ENCODE measurements at regions not wholly inside any gene's neighbourhood (a gene's known extent, or its start where the extent isn't known, plus 50 kb on each side); places are given as distances from the start of the nearest gene placed in this dataset.
"Not testable (repeated sequence)": the region's sequence is repeated elsewhere in the genome, so short reads cannot be mapped to it uniquely, and the experiment has no call there.

GRCh38 chr3:36065321-36065720, 315.0 kb upstream of the STAC start:
- Histone ChIP-seq H3K27me3 (ENCODE audit: insufficient read depth, low read length, poor library complexity, severe bottlenecking) (no peaks in the 10 kb centered on the region), H3K9me3 (ENCODE audit: insufficient read depth, low read depth, low read length) (no peaks in the 10 kb centered on the region), H3K9me2 (replicated peaks; ENCODE audit: low read depth, low read length) (no peaks in the 10 kb centered on the region), H3K4me1 (ENCODE audit: insufficient read depth, low read length, poor library complexity, severe bottlenecking) (peaks cover 8% of the 10 kb centered on the region), H2AFZ (ENCODE audit: low read length) (no peak overlapping the region), H4K20me1 (ENCODE audit: insufficient read depth, low read length, poor library complexity, severe bottlenecking) (no peaks in the 10 kb centered on the region), H3K4me2 (ENCODE audit: low read depth, low read length, poor library complexity, severe bottlenecking) (no peak overlapping the region), H3K79me2 (ENCODE audit: insufficient read depth, low read length) (no peaks in the 10 kb centered on the region), H3K9ac (ENCODE audit: low read depth, low read length, poor library complexity, severe bottlenecking) (no peak overlapping the region), H3F3A (ENCODE audit: low read depth) (no peaks in the 10 kb centered on the region), H3K36me3 (ENCODE audit: insufficient read depth, low read length) (no peaks in the 10 kb centered on the region), H3K4me3 (ENCODE audit: low read length, poor library complexity, severe bottlenecking) (no peak overlapping the region)
- TF ChIP-seq EZH2phosphoT487 (IDR thresholded peaks at IDR 0.05; ENCODE audit: borderline replicate concordance), result no peak

DNA sequence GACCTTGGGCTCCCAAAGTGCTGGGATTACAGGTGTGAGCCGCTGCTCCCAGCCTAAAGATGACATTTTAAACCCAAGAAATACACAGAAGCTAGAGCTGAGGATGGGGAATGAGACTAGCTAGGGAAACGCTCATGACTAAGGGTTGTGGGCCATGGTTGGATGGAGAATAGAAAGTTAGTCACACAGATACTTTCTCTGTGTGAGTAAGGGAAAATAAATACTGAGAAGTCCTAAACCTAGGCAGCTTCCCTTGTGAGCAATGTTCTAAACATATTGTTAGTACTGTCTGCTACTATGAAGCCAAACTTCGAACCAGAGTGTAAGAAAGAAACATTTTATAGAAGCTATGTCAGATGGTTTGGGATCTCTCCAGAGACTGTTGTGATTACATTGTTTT, 304.8 kb upstream of the STAC start:
- TF ChIP-seq, protein P1, sequence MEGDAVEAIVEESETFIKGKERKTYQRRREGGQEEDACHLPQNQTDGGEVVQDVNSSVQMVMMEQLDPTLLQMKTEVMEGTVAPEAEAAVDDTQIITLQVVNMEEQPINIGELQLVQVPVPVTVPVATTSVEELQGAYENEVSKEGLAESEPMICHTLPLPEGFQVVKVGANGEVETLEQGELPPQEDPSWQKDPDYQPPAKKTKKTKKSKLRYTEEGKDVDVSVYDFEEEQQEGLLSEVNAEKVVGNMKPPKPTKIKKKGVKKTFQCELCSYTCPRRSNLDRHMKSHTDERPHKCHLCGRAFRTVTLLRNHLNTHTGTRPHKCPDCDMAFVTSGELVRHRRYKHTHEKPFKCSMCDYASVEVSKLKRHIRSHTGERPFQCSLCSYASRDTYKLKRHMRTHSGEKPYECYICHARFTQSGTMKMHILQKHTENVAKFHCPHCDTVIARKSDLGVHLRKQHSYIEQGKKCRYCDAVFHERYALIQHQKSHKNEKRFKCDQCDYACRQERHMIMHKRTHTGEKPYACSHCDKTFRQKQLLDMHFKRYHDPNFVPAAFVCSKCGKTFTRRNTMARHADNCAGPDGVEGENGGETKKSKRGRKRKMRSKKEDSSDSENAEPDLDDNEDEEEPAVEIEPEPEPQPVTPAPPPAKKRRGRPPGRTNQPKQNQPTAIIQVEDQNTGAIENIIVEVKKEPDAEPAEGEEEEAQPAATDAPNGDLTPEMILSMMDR (conservative IDR thresholded peaks at IDR 0.05; ENCODE audit: low read length), result no peak
- no peak for TF ChIP-seq EZH2phosphoT487 (IDR thresholded peaks at IDR 0.05; ENCODE audit: borderline replicate concordance)
- Histone ChIP-seq H3K9ac (ENCODE audit: low read depth, low read length, poor library complexity, severe bottlenecking) (no peak overlapping the region), H3F3A (ENCODE audit: low read depth) (no peaks in the 10 kb centered on the region), H3K4me1 (ENCODE audit: insufficient read depth, low read length, poor library complexity, severe bottlenecking) (peaks cover 7% of the 10 kb centered on the region), H3K79me2 (ENCODE audit: insufficient read depth, low read length) (no peaks in the 10 kb centered on the region), H3K36me3 (ENCODE audit: insufficient read depth, low read length) (no peaks in the 10 kb centered on the region), H3K4me3 (ENCODE audit: low read length, poor library complexity, severe bottlenecking) (no peak overlapping the region), H3K27me3 (ENCODE audit: insufficient read depth, low read length, poor library complexity, severe bottlenecking) (no peaks in the 10 kb centered on the region), H3K4me2 (ENCODE audit: low read depth, low read length, poor library complexity, severe bottlenecking) (no peak overlapping the region), H2AFZ (ENCODE audit: low read length) (no peak overlapping the region), H3K9me2 (replicated peaks; ENCODE audit: low read depth, low read length) (no peaks in the 10 kb centered on the region), H3K9me3 (ENCODE audit: insufficient read depth, low read depth, low read length) (no peaks in the 10 kb centered on the region), H4K20me1 (ENCODE audit: insufficient read depth, low read length, poor library complexity, severe bottlenecking) (no peaks in the 10 kb centered on the region)

GRCh38 chr3:36077320-36077719, 303.0 kb upstream of the STAC start:
- TF ChIP-seq EZH2phosphoT487 (IDR thresholded peaks at IDR 0.05; ENCODE audit: borderline replicate concordance), result no peak
- TF ChIP-seq, protein P1 (conservative IDR thresholded peaks at IDR 0.05; ENCODE audit: low read length), result no peak
- Histone ChIP-seq H3F3A (ENCODE audit: low read depth) (no peaks in the 10 kb centered on the region), H2AFZ (ENCODE audit: low read length) (no peak overlapping the region), H3K9ac (ENCODE audit: low read depth, low read length, poor library complexity, severe bottlenecking) (no peak overlapping the region), H3K4me1 (ENCODE audit: insufficient read depth, low read length, poor library complexity, severe bottlenecking) (peaks cover 8% of the 10 kb centered on the region), H3K27me3 (ENCODE audit: insufficient read depth, low read length, poor library complexity, severe bottlenecking) (no peaks in the 10 kb centered on the region), H4K20me1 (ENCODE audit: insufficient read depth, low read length, poor library complexity, severe bottlenecking) (no peaks in the 10 kb centered on the region), H3K79me2 (ENCODE audit: insufficient read depth, low read length) (no peaks in the 10 kb centered on the region), H3K4me2 (ENCODE audit: low read depth, low read length, poor library complexity, severe bottlenecking) (no peak overlapping the region), H3K9me2 (replicated peaks; ENCODE audit: low read depth, low read length) (no peaks in the 10 kb centered on the region), H3K4me3 (ENCODE audit: low read length, poor library complexity, severe bottlenecking) (no peak overlapping the region), H3K9me3 (ENCODE audit: insufficient read depth, low read depth, low read length) (no peaks in the 10 kb centered on the region), H3K36me3 (ENCODE audit: insufficient read depth, low read length) (no peaks in the 10 kb centered on the region)

- not testable (repeated sequence) for H3K36me3 ChIP-seq (ENCODE audit: insufficient read depth, low read length); H2AFZ ChIP-seq (ENCODE audit: low read length); H3K9ac ChIP-seq (ENCODE audit: low read depth, low read length, poor library complexity, severe bottlenecking); H3K27me3 ChIP-seq (ENCODE audit: insufficient read depth, low read length, poor library complexity, severe bottlenecking); H4K20me1 ChIP-seq (ENCODE audit: insufficient read depth, low read length, poor library complexity, severe bottlenecking); H3K4me1 ChIP-seq (ENCODE audit: insufficient read depth, low read length, poor library complexity, severe bottlenecking); H3F3A ChIP-seq (ENCODE audit: low read depth); H3K4me2 ChIP-seq (ENCODE audit: low read depth, low read length, poor library complexity, severe bottlenecking); H3K79me2 ChIP-seq (ENCODE audit: insufficient read depth, low read length); H3K4me3 ChIP-seq (ENCODE audit: low read length, poor library complexity, severe bottlenecking); H3K9me2 ChIP-seq (replicated peaks; ENCODE audit: low read depth, low read length); H3K9me3 ChIP-seq (ENCODE audit: insufficient read depth, low read depth, low read length)
Observed at GRCh38 chr3:36082958-36083357, 297.3 kb upstream of the STAC start.
